ENCODE measurements at regions not wholly inside any gene's neighbourhood (a gene's known extent, or its start where the extent isn't known, plus 50 kb on each side); places are given as distances from the start of the nearest gene placed in this dataset.
A peak's percentile ranks its signal among the peaks of the same experiment; 100 is the strongest.
"Not testable (repeated sequence)": the region's sequence is repeated elsewhere in the genome, so short reads cannot be mapped to it uniquely, and the experiment has no call there.

- DNase-seq = no peak
Measured at GRCh38 chr20:20791664-20792568, 79.5 kb upstream of the RALGAPA2 start.

GRCh38 chr20:20788308-20788707 is 75.9 kb upstream of the RALGAPA2 start:
- DNase-seq = no peak

- peak; percentile 79 to 85 (median 80) for DNase-seq
Measured at GRCh38 chr20:20786428-20786827, 74.0 kb upstream of the RALGAPA2 start.

- no peak for DNase-seq
Measured at GRCh38 chr20:20785226-20785625, 72.8 kb upstream of the RALGAPA2 start.

- not testable (repeated sequence) for DNase-seq
Measured at GRCh38 chr20:20784450-20784849, 72.0 kb upstream of the RALGAPA2 start.

GRCh38 chr20:20783450-20783849 is 71.0 kb upstream of the RALGAPA2 start:
- no peak for DNase-seq

- DNase-seq = peak in 2 of 3 donors; percentile 13 to 36
Measured at GRCh38 chr20:20782755-20783154, 70.3 kb upstream of the RALGAPA2 start.

GRCh38 chr20:20782231-20782630 is 69.8 kb upstream of the RALGAPA2 start:
- DNase-seq = no peak

GRCh38 chr20:20781029-20781428 is 68.6 kb upstream of the RALGAPA2 start:
- DNase-seq = no peak

GRCh38 chr20:20780127-20780824 is 67.8 kb upstream of the RALGAPA2 start:
- peak; percentile 84 to 89 (median 89) for DNase-seq

GRCh38 chr20:20778676-20779075 is 66.2 kb upstream of the RALGAPA2 start:
- DNase-seq = no peak

GRCh38 chr20:20772497-20773085 is 60.1 kb upstream of the RALGAPA2 start:
- no peak for DNase-seq

- no peak for DNase-seq
Measured at GRCh38 chr20:20768202-20768815, 55.9 kb upstream of the RALGAPA2 start.

- DNase-seq = no peak
Measured at GRCh38 chr20:20765696-20766365, 53.4 kb upstream of the RALGAPA2 start.

- DNase-seq = no peak
Measured at GRCh38 chr20:20763650-20764049, 51.2 kb upstream of the RALGAPA2 start.

Data from suppressor macrophage treated with lipopolysaccharide for 1 hour (primary cell).